ENCODE measurements at regions not wholly inside any gene's neighbourhood (a gene's known extent, or its start where the extent isn't known, plus 50 kb on each side); places are given as distances from the start of the nearest gene placed in this dataset.

DNA sequence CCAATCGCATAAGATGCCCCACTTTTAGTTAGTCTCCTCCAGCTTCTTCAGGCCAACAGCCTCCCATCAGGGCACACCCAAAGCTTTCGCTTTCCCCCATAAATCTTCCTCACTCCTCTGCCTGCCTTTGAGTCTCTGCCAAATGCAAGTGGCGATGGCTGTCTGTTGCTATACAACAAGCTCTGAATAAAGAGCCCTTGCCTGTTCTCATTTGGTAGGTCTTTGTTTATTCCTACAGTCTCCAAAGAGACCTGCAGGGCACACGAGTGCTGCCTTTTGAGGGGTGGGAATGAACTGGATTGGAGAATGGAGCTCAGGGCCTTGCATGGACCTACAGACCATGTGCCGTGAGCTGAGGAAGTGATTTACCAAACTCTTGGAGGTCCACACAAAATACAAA is 52.2 kb upstream of the SOD3 start:
- Histone ChIP-seq H3K9me3 (peaks cover 0 to 4% (median 1%) of the 10 kb centered on the region in 4 donors), H3K27ac (no peak overlapping the region), H3K4me1 (no peaks in the 10 kb centered on the region), H3K4me3 (no peak overlapping the region), H3K27me3 (no peaks in the 10 kb centered on the region), H3K36me3 (no peaks in the 10 kb centered on the region)
- intact Hi-C loops (cut with DNase I; ENCODE audit: low total_unique reads), result no loop called here
- DNase-seq, result no peak
- 86 to 89% (median 88%) methylated on average over 5 of the region's 5 CpGs for WGBS, 5 donors
- TF ChIP-seq POLR2A (IDR thresholded peaks at IDR 0.05), result no peak

DNA sequence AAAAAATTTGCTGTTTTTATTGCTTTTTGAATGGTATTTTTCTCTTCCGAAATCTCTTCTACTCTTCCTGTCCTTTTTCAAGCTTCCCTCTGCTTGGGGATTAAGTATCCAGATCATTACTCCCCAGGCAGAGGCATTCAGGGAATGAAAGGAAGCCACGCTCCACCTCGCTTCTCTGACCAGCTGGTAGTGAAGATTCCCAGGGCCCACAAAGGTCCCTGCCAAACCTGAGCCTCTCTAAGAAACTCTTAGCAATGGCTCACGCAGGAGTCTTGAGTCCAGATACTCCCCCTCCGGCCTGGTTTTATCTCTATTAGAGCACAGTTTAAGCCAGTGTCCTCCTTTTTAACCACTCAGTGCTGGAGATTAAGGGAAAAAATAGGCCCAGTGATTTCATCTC is 51.4 kb upstream of the SOD3 start:
- DNase-seq, result no peak
- Histone ChIP-seq H3K4me1 (no peaks in the 10 kb centered on the region), H3K36me3 (no peaks in the 10 kb centered on the region), H3K27ac (no peak overlapping the region), H3K9me3 (no peaks in the 10 kb centered on the region), H3K4me3 (no peak overlapping the region), H3K27me3 (no peaks in the 10 kb centered on the region)
- 55 to 85% (median 78%) methylated on average over 5 of the region's 5 CpGs for WGBS, 5 donors
- TF ChIP-seq, protein P1, sequence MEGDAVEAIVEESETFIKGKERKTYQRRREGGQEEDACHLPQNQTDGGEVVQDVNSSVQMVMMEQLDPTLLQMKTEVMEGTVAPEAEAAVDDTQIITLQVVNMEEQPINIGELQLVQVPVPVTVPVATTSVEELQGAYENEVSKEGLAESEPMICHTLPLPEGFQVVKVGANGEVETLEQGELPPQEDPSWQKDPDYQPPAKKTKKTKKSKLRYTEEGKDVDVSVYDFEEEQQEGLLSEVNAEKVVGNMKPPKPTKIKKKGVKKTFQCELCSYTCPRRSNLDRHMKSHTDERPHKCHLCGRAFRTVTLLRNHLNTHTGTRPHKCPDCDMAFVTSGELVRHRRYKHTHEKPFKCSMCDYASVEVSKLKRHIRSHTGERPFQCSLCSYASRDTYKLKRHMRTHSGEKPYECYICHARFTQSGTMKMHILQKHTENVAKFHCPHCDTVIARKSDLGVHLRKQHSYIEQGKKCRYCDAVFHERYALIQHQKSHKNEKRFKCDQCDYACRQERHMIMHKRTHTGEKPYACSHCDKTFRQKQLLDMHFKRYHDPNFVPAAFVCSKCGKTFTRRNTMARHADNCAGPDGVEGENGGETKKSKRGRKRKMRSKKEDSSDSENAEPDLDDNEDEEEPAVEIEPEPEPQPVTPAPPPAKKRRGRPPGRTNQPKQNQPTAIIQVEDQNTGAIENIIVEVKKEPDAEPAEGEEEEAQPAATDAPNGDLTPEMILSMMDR (IDR thresholded peaks at IDR 0.05), result no peak
- TF ChIP-seq EP300 (IDR thresholded peaks at IDR 0.05) (no peak), POLR2A (IDR thresholded peaks at IDR 0.05) (no peak), POLR2AphosphoS5 (IDR thresholded peaks at IDR 0.05) (no peak)
- intact Hi-C loops (cut with DNase I; ENCODE audit: low total_unique reads), result no loop called here

DNA sequence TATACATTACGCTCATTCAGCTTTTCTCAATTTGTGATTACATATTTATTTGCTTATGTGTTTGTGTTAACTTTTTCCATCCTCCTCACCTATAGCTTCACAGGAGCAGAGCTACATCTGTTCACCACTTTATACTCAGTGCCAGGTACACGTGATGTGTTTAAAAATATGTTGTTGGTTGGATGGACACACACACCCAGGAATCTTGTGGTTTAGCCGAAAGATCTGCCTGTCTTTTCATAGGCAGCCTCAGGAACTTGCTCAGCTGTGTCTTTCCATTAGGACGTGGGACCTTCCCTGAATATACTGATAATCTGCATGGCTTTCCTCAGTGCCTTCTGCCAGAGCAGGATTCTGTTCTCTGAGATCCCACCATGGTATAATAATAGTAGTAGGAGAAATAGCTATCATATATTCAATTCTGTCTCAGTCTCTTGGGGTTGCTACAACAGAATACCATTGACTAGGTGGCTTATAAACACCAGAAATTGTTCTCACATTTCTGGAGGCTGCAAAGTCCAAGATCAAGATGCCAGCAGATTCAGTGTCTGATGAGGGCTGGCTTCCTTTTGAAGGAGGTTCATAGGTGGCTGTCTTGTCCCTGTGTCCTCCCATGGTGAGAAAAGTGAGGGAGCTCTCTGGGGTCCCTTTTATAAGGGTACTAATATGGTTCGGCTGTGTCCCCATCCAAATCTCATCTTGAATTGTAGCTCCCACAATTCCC is 50.0 kb upstream of the SOD3 start:
- WGBS, 5 donors, result 82 to 90% (median 84%) methylated on average over 5 of the region's 5 CpGs
- no peak for DNase-seq
- H3K27ac ChIP-seq, result no peak overlapping the region
- TF ChIP-seq POLR2AphosphoS5 (IDR thresholded peaks at IDR 0.05) (no peak), EP300 (IDR thresholded peaks at IDR 0.05) (no peak), POLR2A (IDR thresholded peaks at IDR 0.05) (no peak)
- TF ChIP-seq, protein P1 (IDR thresholded peaks at IDR 0.05), result no peak
- intact Hi-C loops (cut with DNase I; ENCODE audit: low total_unique reads), result no loop called here
- no peaks in the 10 kb centered on the region for H3K36me3 ChIP-seq
- H3K4me3 ChIP-seq, result no peak overlapping the region
- H3K27me3 ChIP-seq, result no peaks in the 10 kb centered on the region
- no peaks in the 10 kb centered on the region for H3K9me3 ChIP-seq
- H3K4me1 ChIP-seq, result no peaks in the 10 kb centered on the region
